ENCODE measurements at regions not wholly inside any gene's neighbourhood (a gene's known extent, or its start where the extent isn't known, plus 50 kb on each side); places are given as distances from the start of the nearest gene placed in this dataset.

DNA sequence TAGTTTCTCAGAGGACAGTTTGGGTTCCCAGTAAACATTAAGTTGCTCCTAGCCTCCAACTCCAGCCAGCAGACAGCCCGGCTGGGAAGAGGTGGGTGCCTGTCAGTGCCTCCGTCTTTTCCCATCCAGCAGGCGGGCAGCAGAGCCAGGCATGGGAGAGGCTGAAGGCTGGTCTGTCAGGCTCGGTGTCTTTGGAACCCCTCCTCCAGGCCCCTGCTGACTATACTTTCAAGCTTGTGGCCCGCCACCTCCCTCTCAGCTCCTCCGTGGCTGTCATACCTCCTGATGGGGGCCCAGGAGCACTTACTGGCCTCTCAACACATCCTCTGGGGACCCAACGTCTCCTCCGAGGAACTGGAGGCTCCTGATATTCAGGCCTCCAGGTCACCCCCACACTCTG is 140.9 kb downstream of the ACTL8 start:
- no peak for ATAC-seq
- TF ChIP-seq SNAI2 (CRISPR knock-in tag; IDR thresholded peaks at IDR 0.05) (no peak), ARNTL (CRISPR knock-in tag; IDR thresholded peaks at IDR 0.05; ENCODE audit: borderline replicate concordance, low read depth) (no peak), ZNF8 (CRISPR knock-in tag; IDR thresholded peaks at IDR 0.05) (no peak), TOX (CRISPR knock-in tag; IDR thresholded peaks at IDR 0.05; ENCODE audit: borderline replicate concordance) (no peak), BACH2 (CRISPR knock-in tag; IDR thresholded peaks at IDR 0.05; ENCODE audit: borderline replicate concordance) (no peak)

GRCh38 chr1:17903386-17903785 is 148.3 kb downstream of the ACTL8 start:
- ATAC-seq = no peak
- TF ChIP-seq ZNF70 (CRISPR knock-in tag; IDR thresholded peaks at IDR 0.05) = no peak

- TF ChIP-seq ZNF565 (CRISPR knock-in tag; conservative IDR thresholded peaks at IDR 0.05; ENCODE audit: low read depth) = no peak
- no peak for TF ChIP-seq OSR1 (CRISPR knock-in tag; IDR thresholded peaks at IDR 0.05)
- TF ChIP-seq PPARA (CRISPR knock-in tag; IDR thresholded peaks at IDR 0.05; ENCODE audit: borderline replicate concordance) = no peak
- no peak for TF ChIP-seq TOX (CRISPR knock-in tag; IDR thresholded peaks at IDR 0.05; ENCODE audit: borderline replicate concordance)
- ATAC-seq = no peak
These were observed 149.2 kb downstream of the ACTL8 start for GRCh38 chr1:17904290-17904689.

DNA sequence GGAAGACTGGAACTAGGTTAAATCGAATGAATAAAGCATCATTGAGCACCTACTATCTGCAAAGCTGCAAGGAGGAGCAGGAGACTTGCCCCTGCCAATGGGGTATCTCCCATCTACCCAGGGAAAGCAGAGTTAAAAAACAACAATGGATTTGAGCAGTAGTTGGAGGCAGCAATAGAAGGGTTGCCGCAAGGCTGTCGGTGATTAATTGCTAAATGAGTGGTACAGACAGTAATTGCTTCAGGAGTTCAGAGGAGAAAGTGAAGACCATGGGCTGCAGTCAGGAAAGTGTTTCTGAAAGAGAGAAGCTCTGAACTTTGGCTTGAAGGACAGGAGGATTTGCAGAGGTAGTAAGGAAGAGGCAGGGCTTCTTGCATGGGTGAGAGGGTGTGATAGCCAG is 152.9 kb downstream of the ACTL8 start:
- TF ChIP-seq ZFP30 (CRISPR knock-in tag; IDR thresholded peaks at IDR 0.05) = no peak
- TF ChIP-seq POU6F1 (CRISPR knock-in tag; IDR thresholded peaks at IDR 0.05; ENCODE audit: borderline replicate concordance, low read depth) = no peak
- TF ChIP-seq ISL1 (CRISPR knock-in tag; IDR thresholded peaks at IDR 0.05) = no peak
- TF ChIP-seq, protein P1, sequence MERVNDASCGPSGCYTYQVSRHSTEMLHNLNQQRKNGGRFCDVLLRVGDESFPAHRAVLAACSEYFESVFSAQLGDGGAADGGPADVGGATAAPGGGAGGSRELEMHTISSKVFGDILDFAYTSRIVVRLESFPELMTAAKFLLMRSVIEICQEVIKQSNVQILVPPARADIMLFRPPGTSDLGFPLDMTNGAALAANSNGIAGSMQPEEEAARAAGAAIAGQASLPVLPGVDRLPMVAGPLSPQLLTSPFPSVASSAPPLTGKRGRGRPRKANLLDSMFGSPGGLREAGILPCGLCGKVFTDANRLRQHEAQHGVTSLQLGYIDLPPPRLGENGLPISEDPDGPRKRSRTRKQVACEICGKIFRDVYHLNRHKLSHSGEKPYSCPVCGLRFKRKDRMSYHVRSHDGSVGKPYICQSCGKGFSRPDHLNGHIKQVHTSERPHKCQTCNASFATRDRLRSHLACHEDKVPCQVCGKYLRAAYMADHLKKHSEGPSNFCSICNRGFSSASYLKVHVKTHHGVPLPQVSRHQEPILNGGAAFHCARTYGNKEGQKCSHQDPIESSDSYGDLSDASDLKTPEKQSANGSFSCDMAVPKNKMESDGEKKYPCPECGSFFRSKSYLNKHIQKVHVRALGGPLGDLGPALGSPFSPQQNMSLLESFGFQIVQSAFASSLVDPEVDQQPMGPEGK (CRISPR knock-in tag; IDR thresholded peaks at IDR 0.05; ENCODE audit: borderline replicate concordance) = no peak
- TF ChIP-seq, protein P2, sequence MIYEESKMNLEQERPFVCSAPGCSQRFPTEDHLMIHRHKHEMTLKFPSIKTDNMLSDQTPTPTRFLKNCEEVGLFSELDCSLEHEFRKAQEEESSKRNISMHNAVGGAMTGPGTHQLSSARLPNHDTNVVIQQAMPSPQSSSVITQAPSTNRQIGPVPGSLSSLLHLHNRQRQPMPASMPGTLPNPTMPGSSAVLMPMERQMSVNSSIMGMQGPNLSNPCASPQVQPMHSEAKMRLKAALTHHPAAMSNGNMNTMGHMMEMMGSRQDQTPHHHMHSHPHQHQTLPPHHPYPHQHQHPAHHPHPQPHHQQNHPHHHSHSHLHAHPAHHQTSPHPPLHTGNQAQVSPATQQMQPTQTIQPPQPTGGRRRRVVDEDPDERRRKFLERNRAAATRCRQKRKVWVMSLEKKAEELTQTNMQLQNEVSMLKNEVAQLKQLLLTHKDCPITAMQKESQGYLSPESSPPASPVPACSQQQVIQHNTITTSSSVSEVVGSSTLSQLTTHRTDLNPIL (CRISPR knock-in tag; IDR thresholded peaks at IDR 0.05; ENCODE audit: low read depth) = no peak
- TF ChIP-seq BACH2 (CRISPR knock-in tag; IDR thresholded peaks at IDR 0.05; ENCODE audit: borderline replicate concordance) = no peak
- TF ChIP-seq ZFP3 (CRISPR knock-in tag; IDR thresholded peaks at IDR 0.05) = no peak
- TF ChIP-seq ZC3H10 (CRISPR knock-in tag; IDR thresholded peaks at IDR 0.05) = no peak
- no peak for TF ChIP-seq TCF4 (CRISPR knock-in tag; IDR thresholded peaks at IDR 0.05; ENCODE audit: borderline replicate concordance)
- no peak for TF ChIP-seq CSDC2 (CRISPR knock-in tag; IDR thresholded peaks at IDR 0.05)
- TF ChIP-seq ZNF70 (CRISPR knock-in tag; IDR thresholded peaks at IDR 0.05) = no peak
- no peak for TF ChIP-seq OSR1 (CRISPR knock-in tag; IDR thresholded peaks at IDR 0.05)
- TF ChIP-seq ZNF565 (CRISPR knock-in tag; conservative IDR thresholded peaks at IDR 0.05; ENCODE audit: low read depth) = no peak
- TF ChIP-seq ESRRG (CRISPR knock-in tag; IDR thresholded peaks at IDR 0.05) = no peak
- no peak for TF ChIP-seq PPARA (CRISPR knock-in tag; IDR thresholded peaks at IDR 0.05; ENCODE audit: borderline replicate concordance)
- no peak for ATAC-seq

GRCh38 chr1:17908945-17909344 is 153.8 kb downstream of the ACTL8 start:
- ATAC-seq = no peak
- TF ChIP-seq OSR1 (CRISPR knock-in tag; IDR thresholded peaks at IDR 0.05) = no peak
- TF ChIP-seq, protein P1 (CRISPR knock-in tag; IDR thresholded peaks at IDR 0.05; ENCODE audit: borderline replicate concordance) = no peak
- no peak for TF ChIP-seq TSHZ2 (CRISPR knock-in tag; IDR thresholded peaks at IDR 0.05)
- no peak for TF ChIP-seq ZNF565 (CRISPR knock-in tag; conservative IDR thresholded peaks at IDR 0.05; ENCODE audit: low read depth)
- TF ChIP-seq, protein P2 (CRISPR knock-in tag; IDR thresholded peaks at IDR 0.05; ENCODE audit: low read depth) = no peak
- no peak for TF ChIP-seq ISL1 (CRISPR knock-in tag; IDR thresholded peaks at IDR 0.05)
- no peak for TF ChIP-seq ZNF70 (CRISPR knock-in tag; IDR thresholded peaks at IDR 0.05)
- TF ChIP-seq ESRRG (CRISPR knock-in tag; IDR thresholded peaks at IDR 0.05) = no peak
- TF ChIP-seq TCF4 (CRISPR knock-in tag; IDR thresholded peaks at IDR 0.05; ENCODE audit: borderline replicate concordance) = no peak
- TF ChIP-seq ZFP3 (CRISPR knock-in tag; IDR thresholded peaks at IDR 0.05) = no peak
- no peak for TF ChIP-seq ARNTL (CRISPR knock-in tag; IDR thresholded peaks at IDR 0.05; ENCODE audit: borderline replicate concordance, low read depth)
- no peak for TF ChIP-seq ZC3H10 (CRISPR knock-in tag; IDR thresholded peaks at IDR 0.05)
- TF ChIP-seq PPARA (CRISPR knock-in tag; IDR thresholded peaks at IDR 0.05; ENCODE audit: borderline replicate concordance) = no peak
- TF ChIP-seq, protein P3, sequence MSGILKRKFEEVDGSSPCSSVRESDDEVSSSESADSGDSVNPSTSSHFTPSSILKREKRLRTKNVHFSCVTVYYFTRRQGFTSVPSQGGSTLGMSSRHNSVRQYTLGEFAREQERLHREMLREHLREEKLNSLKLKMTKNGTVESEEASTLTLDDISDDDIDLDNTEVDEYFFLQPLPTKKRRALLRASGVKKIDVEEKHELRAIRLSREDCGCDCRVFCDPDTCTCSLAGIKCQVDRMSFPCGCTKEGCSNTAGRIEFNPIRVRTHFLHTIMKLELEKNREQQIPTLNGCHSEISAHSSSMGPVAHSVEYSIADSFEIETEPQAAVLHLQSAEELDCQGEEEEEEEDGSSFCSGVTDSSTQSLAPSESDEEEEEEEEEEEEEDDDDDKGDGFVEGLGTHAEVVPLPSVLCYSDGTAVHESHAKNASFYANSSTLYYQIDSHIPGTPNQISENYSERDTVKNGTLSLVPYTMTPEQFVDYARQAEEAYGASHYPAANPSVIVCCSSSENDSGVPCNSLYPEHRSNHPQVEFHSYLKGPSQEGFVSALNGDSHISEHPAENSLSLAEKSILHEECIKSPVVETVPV (CRISPR knock-in tag; IDR thresholded peaks at IDR 0.05) = no peak
